ENCODE measurements at regions not wholly inside any gene's neighbourhood (a gene's known extent, or its start where the extent isn't known, plus 50 kb on each side); places are given as distances from the start of the nearest gene placed in this dataset.

GRCh38 chr7:26514633-26515032 lies 223.0 kb downstream of the SNX10 start:
- intact Hi-C loops (cut with micrococcal nuclease): no loop called here
- no peaks in the 10 kb centered on the region for H3K9me3 ChIP-seq (ENCODE audit: control extremely low read depth in 1 of 3, control insufficient read depth in 2 of 3, insufficient read depth in 1 of 3, low read length in 2 of 3)
- TF ChIP-seq EZH2 (IDR thresholded peaks at IDR 0.05; ENCODE audit: borderline replicate concordance, insufficient read depth, low read depth, low read length, poor library complexity, severe bottlenecking): no peak
- TF ChIP-seq, protein P1, sequence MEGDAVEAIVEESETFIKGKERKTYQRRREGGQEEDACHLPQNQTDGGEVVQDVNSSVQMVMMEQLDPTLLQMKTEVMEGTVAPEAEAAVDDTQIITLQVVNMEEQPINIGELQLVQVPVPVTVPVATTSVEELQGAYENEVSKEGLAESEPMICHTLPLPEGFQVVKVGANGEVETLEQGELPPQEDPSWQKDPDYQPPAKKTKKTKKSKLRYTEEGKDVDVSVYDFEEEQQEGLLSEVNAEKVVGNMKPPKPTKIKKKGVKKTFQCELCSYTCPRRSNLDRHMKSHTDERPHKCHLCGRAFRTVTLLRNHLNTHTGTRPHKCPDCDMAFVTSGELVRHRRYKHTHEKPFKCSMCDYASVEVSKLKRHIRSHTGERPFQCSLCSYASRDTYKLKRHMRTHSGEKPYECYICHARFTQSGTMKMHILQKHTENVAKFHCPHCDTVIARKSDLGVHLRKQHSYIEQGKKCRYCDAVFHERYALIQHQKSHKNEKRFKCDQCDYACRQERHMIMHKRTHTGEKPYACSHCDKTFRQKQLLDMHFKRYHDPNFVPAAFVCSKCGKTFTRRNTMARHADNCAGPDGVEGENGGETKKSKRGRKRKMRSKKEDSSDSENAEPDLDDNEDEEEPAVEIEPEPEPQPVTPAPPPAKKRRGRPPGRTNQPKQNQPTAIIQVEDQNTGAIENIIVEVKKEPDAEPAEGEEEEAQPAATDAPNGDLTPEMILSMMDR (IDR thresholded peaks at IDR 0.05): no peak
- ChIA-PET CTCF (interaction anchor here (1.1 kb wide), 1 partner anchor 13 kb away, joined by 3 read pairs; no protein-coding TSS in a partner anchor), POLR2A (no interaction called here)
- no peak overlapping the region for H3K4me3 ChIP-seq (ENCODE audit: control extremely low read depth in 1 of 5, extremely low read depth in 1 of 5, insufficient read depth in 1 of 5, low read depth in 2 of 5, low read length in 4 of 5)
- peaks cover 10% of the 10 kb centered on the region for H3K27me3 Mint-ChIP-seq
- peaks cover 0 to 10% (median 4%) of the 10 kb centered on the region in 4 experiments for H3K27me3 ChIP-seq (replicated peaks in 1 of 4; ENCODE audit: control extremely low read depth in 1 of 4, control insufficient read depth in 3 of 4, insufficient read depth in 4 of 4, low read length in 3 of 4)
- 85% methylated on average over 4 of the region's 5 CpGs for WGBS (ENCODE audit: insufficient coverage)
- no peak overlapping the region for H3K9ac ChIP-seq (ENCODE audit: low read length)
- no peaks in the 10 kb centered on the region for H3K4me1 ChIP-seq (ENCODE audit: control insufficient read depth in 2 of 2, insufficient read depth in 2 of 2, low read length in 2 of 2)
- no peak overlapping the region for H2AFZ ChIP-seq (ENCODE audit: insufficient read depth, low read depth, low read length, poor library complexity, severe bottlenecking)
- H3K4me3 Mint-ChIP-seq: no peak overlapping the region
- H3K4me1 Mint-ChIP-seq: no peaks in the 10 kb centered on the region
- ATAC-seq (ENCODE audit: low read depth): no peak
- H4K20me1 ChIP-seq (ENCODE audit: control insufficient read depth, insufficient read depth, low read length, poor library complexity, severe bottlenecking): no peaks in the 10 kb centered on the region
- no peak overlapping the region for H3K4me2 ChIP-seq (replicated peaks; ENCODE audit: low read depth, low read length, poor library complexity, severe bottlenecking)
- no peak for DNase-seq
- no peak overlapping the region for H3K27ac Mint-ChIP-seq
- H3K27ac ChIP-seq (ENCODE audit: low read length in 2 of 2): no peak overlapping the region
- H3K36me3 ChIP-seq (replicated peaks in 1 of 2; ENCODE audit: control extremely low read depth in 1 of 2, control insufficient read depth in 1 of 2, extremely low read depth in 1 of 2, insufficient read depth in 2 of 2, low read length in 1 of 2): no peaks in the 10 kb centered on the region
- H3K9me3 Mint-ChIP-seq (ENCODE audit: insufficient read depth): no peaks in the 10 kb centered on the region
- no peaks in the 10 kb centered on the region for H3K79me2 ChIP-seq (ENCODE audit: control insufficient read depth, insufficient read depth, low read length)

DNA sequence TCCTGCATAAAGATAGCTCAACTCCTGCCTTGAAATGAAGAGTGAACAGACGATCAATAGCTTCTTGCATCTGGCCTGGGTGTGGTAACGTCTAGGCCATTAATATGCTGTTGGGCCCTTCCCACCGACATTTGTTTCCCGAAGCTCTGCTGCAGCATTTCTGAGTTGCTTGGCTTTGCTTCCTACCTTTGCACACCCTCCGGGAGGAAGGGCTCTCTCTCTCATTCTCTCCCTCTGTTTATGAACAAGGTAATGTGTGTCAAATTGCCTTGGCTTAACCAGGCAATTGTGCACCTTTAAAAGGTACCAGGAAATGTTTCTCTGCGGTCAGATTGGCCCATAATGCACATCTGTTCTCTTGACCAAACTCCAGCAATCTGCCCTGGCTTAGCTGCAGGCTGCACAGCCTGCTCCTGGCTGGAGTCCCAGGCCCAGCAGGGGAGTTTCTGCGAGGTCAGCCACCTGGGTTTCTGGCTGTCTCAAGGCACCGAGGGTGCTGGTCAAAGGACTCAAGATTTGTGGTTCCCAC lies 223.7 kb downstream of the SNX10 start:
- H3K4me3 Mint-ChIP-seq: no peak overlapping the region
- Histone ChIP-seq H3K27me3 (replicated peaks in 1 of 4; ENCODE audit: control extremely low read depth in 1 of 4, control insufficient read depth in 3 of 4, insufficient read depth in 4 of 4, low read length in 3 of 4) (peaks cover 0 to 10% (median 4%) of the 10 kb centered on the region in 4 experiments), H3K36me3 (replicated peaks in 1 of 2; ENCODE audit: control extremely low read depth in 1 of 2, control insufficient read depth in 1 of 2, extremely low read depth in 1 of 2, insufficient read depth in 2 of 2, low read length in 1 of 2) (no peaks in the 10 kb centered on the region), H3K79me2 (ENCODE audit: control insufficient read depth, insufficient read depth, low read length) (no peaks in the 10 kb centered on the region), H3K9me3 (ENCODE audit: control extremely low read depth in 1 of 3, control insufficient read depth in 2 of 3, insufficient read depth in 1 of 3, low read length in 2 of 3) (no peaks in the 10 kb centered on the region), H3K9ac (ENCODE audit: low read length) (no peak overlapping the region), H2AFZ (ENCODE audit: insufficient read depth, low read depth, low read length, poor library complexity, severe bottlenecking) (no peak overlapping the region), H3K27ac (ENCODE audit: low read length in 2 of 2) (no peak overlapping the region), H3K4me3 (ENCODE audit: control extremely low read depth in 1 of 5, extremely low read depth in 1 of 5, insufficient read depth in 1 of 5, low read depth in 2 of 5, low read length in 4 of 5) (no peak overlapping the region), H3K4me1 (ENCODE audit: control insufficient read depth in 2 of 2, insufficient read depth in 2 of 2, low read length in 2 of 2) (no peaks in the 10 kb centered on the region), H4K20me1 (ENCODE audit: control insufficient read depth, insufficient read depth, low read length, poor library complexity, severe bottlenecking) (no peaks in the 10 kb centered on the region), H3K4me2 (replicated peaks; ENCODE audit: low read depth, low read length, poor library complexity, severe bottlenecking) (no peak overlapping the region)
- no peak for TF ChIP-seq EZH2 (IDR thresholded peaks at IDR 0.05; ENCODE audit: borderline replicate concordance, insufficient read depth, low read depth, low read length, poor library complexity, severe bottlenecking)
- TF ChIP-seq, protein P1 (IDR thresholded peaks at IDR 0.05): no peak
- intact Hi-C loops (cut with micrococcal nuclease): no loop called here
- 79% methylated on average over 6 of the region's 8 CpGs for WGBS (ENCODE audit: insufficient coverage)
- DNase-seq (no peak), ATAC-seq (ENCODE audit: low read depth) (no peak)
- no peaks in the 10 kb centered on the region for H3K4me1 Mint-ChIP-seq
- peaks cover 13% of the 10 kb centered on the region for H3K27me3 Mint-ChIP-seq
- ChIA-PET CTCF (no interaction called here), POLR2A (no interaction called here)
- H3K9me3 Mint-ChIP-seq (ENCODE audit: insufficient read depth): no peaks in the 10 kb centered on the region
- no peak overlapping the region for H3K27ac Mint-ChIP-seq

Data from B cell (primary cell).